H1 (cell line): ENCODE measurements at regions not wholly inside any gene's neighbourhood (a gene's known extent, or its start where the extent isn't known, plus 50 kb on each side); places are given as distances from the start of the nearest gene placed in this dataset.

Experiments used
- CTCF ChIP-seq, 3 experiments: IDR thresholded peaks; 1 replicate in 2 of 3; 2 replicates in 1 of 3; pipeline versions ENCODE4 v1.5.1 to v1.6.1; 2011; ENCODE audit warnings: low read length in 3 of 3, mild to moderate bottlenecking in 3 of 3, inconsistent platforms in 2 of 3, low read depth in 1 of 3, moderate library complexity in 1 of 3; ENCODE audit not compliant: insufficient read depth in 1 of 3; ENCODE audit errors: control extremely low read depth in 1 of 3
- KDM1A ChIP-seq: fragments of 200-600, 300-600 bp; sonication (generic); IDR thresholded peaks from 2 replicates; pipeline ENCODE4 v1.7.1; 2016; ENCODE audit warnings: mild to moderate bottlenecking, low read length, borderline replicate concordance
- RFX5 ChIP-seq: IDR thresholded peaks from 2 replicates; pipeline ENCODE4 v1.6.1; 2011; ENCODE audit warnings: low read depth, low read length, improper control_type of control experiment, borderline replicate concordance
- RXRA ChIP-seq: IDR thresholded peaks from 2 replicates; pipeline ENCODE4 v1.6.1; 2011; ENCODE audit warnings: low read depth, mild to moderate bottlenecking, low read length, moderate library complexity; ENCODE audit not compliant: insufficient read depth
- ZNF274 ChIP-seq: IDR thresholded peaks from 2 replicates; pipeline ENCODE4 v1.7.0; 2012; ENCODE audit warnings: low read length, borderline replicate concordance; ENCODE audit errors: extremely low read depth

DNA sequence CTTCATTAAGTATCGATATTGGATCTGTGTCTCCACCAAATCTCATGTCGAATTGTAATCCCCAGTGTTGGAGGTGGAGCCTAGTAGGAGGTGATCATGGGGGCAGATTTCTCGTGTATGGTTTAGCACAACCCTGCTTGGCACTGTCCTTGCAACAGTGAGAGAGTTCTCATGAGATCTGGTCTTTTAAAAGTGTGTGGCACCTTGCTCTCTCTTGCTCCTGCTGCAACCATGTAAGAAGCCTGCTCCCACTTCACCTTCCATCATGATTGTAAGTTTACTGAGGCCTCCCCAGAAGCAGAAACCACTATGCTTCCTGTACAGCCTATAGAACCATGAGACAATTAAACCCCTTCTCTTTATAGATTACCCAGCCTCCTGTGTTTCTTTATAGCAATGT lies 424.4 kb downstream of the NPHP4 start (continued):
- TF ChIP-seq CTCF (IDR thresholded peaks at IDR 0.05; ENCODE audit: control extremely low read depth in 1 of 3, insufficient read depth in 1 of 3, low read depth in 1 of 3, low read length in 3 of 3) (no peak), ZNF274 (no peak), RXRA (no peak), KDM1A (no peak), RFX5 (no peak)
